Occipital lobe (tissue), 1 donor: ENCODE measurements at regions not wholly inside any gene's neighbourhood (a gene's known extent, or its start where the extent isn't known, plus 50 kb on each side); places are given as distances from the start of the nearest gene placed in this dataset.
A peak's percentile ranks its signal among the peaks of the same experiment; 100 is the strongest.
"Not testable (repeated sequence)": the region's sequence is repeated elsewhere in the genome, so short reads cannot be mapped to it uniquely, and the experiment has no call there.

Experiments
- DNase-seq: peaks from one replicate; lab custom pipeline; 2025; lab: John Stamatoyannopoulos, UW

GRCh38 chr7:67466109-67466508 lies 469.5 kb downstream of the TYW1 start:
- no peak for DNase-seq

- DNase-seq = no peak
Observed at GRCh38 chr7:67470256-67470751, 473.7 kb downstream of the TYW1 start.

- no peak for DNase-seq
Observed at GRCh38 chr7:67475293-67475692, 478.7 kb downstream of the TYW1 start.

GRCh38 chr7:67478066-67478465 lies 481.4 kb downstream of the TYW1 start:
- DNase-seq = no peak

GRCh38 chr7:67484244-67484751 lies 487.7 kb downstream of the TYW1 start:
- peak; percentile 22 for DNase-seq

GRCh38 chr7:67486401-67486800 lies 489.8 kb downstream of the TYW1 start:
- no peak for DNase-seq

GRCh38 chr7:67487316-67487715 lies 490.7 kb downstream of the TYW1 start:
- no peak for DNase-seq

- DNase-seq = no peak
Observed at GRCh38 chr7:67489881-67490280, 493.2 kb downstream of the TYW1 start.

- DNase-seq = no peak
Observed at GRCh38 chr7:67493366-67493765, 496.7 kb downstream of the TYW1 start.

- no peak for DNase-seq
Observed at GRCh38 chr7:67496589-67496988, 500.0 kb downstream of the TYW1 start.

- DNase-seq = not testable (repeated sequence)
Observed at GRCh38 chr7:67497914-67498313, 501.3 kb downstream of the TYW1 start.

- no peak for DNase-seq
Observed at GRCh38 chr7:67502929-67503328, 506.3 kb downstream of the TYW1 start.

- no peak for DNase-seq
Observed at GRCh38 chr7:67505449-67505848, 508.8 kb downstream of the TYW1 start.

- DNase-seq = no peak
Observed at GRCh38 chr7:67512481-67512880, 515.8 kb downstream of the TYW1 start.

GRCh38 chr7:67518580-67518979 lies 521.9 kb downstream of the TYW1 start:
- DNase-seq = no peak

GRCh38 chr7:67519171-67519570 lies 522.5 kb downstream of the TYW1 start:
- no peak for DNase-seq

- no peak for DNase-seq
Observed at GRCh38 chr7:67522504-67522903, 525.9 kb downstream of the TYW1 start.

GRCh38 chr7:67523713-67524112 lies 527.1 kb downstream of the TYW1 start:
- DNase-seq = no peak

GRCh38 chr7:67525588-67525987 lies 529.0 kb downstream of the TYW1 start:
- DNase-seq = no peak

GRCh38 chr7:67535241-67535989 lies 538.8 kb downstream of the TYW1 start:
- DNase-seq = no peak

GRCh38 chr7:67542916-67543315 lies 546.3 kb downstream of the TYW1 start:
- no peak for DNase-seq

- no peak for DNase-seq
Observed at GRCh38 chr7:67547183-67547907, 550.7 kb downstream of the TYW1 start.

- DNase-seq = no peak
Observed at GRCh38 chr7:67549126-67549525, 552.5 kb downstream of the TYW1 start.
